Stimulated activated CD8-positive, alpha-beta memory T cell treated with anti-CD3 and anti-CD28 coated beads, Interleukin-7, amount 100 ng/mL, for 1 hour (primary cell): ENCODE measurements at regions not wholly inside any gene's neighbourhood (a gene's known extent, or its start where the extent isn't known, plus 50 kb on each side); places are given as distances from the start of the nearest gene placed in this dataset.

Source experiments
- DNase-seq, 2 donors: peaks; one replicate each; pipeline ENCODE4 v3.0.0-alpha.2; 2020; ENCODE audit warnings: low read depth in 2 of 2

- no peak for DNase-seq
Observed at GRCh38 chrX:39974270-39974669, 123.5 kb downstream of the BCOR start.

GRCh38 chrX:39975101-39975925 lies 122.4 kb downstream of the BCOR start:
- no peak for DNase-seq

- DNase-seq: no peak
Observed at GRCh38 chrX:39981946-39982345, 115.8 kb downstream of the BCOR start.

GRCh38 chrX:39982948-39983347 lies 114.8 kb downstream of the BCOR start:
- no peak for DNase-seq

GRCh38 chrX:39983715-39984114 lies 114.0 kb downstream of the BCOR start:
- no peak for DNase-seq

GRCh38 chrX:39984191-39984956 lies 113.4 kb downstream of the BCOR start:
- no peak for DNase-seq

GRCh38 chrX:39985071-39985470 lies 112.7 kb downstream of the BCOR start:
- no peak for DNase-seq

GRCh38 chrX:39985551-39985950 lies 112.2 kb downstream of the BCOR start:
- DNase-seq: no peak

- no peak for DNase-seq
Observed at GRCh38 chrX:39988496-39988895, 109.3 kb downstream of the BCOR start.

- DNase-seq: no peak
Observed at GRCh38 chrX:39990388-39990787, 107.4 kb downstream of the BCOR start.

GRCh38 chrX:39992300-39992699 lies 105.5 kb downstream of the BCOR start:
- no peak for DNase-seq

GRCh38 chrX:39995457-39995856 lies 102.3 kb downstream of the BCOR start:
- no peak for DNase-seq

- DNase-seq: no peak
Observed at GRCh38 chrX:39996536-39996935, 101.2 kb downstream of the BCOR start.

GRCh38 chrX:39998636-39999406 lies 98.9 kb downstream of the BCOR start:
- no peak for DNase-seq
